Neural cell (in vitro differentiated cells): ENCODE measurements at regions not wholly inside any gene's neighbourhood (a gene's known extent, or its start where the extent isn't known, plus 50 kb on each side); places are given as distances from the start of the nearest gene placed in this dataset.

ENCODE experiments used
- CTCF ChIP-seq: fragments of 450-650 bp; IDR thresholded peaks from 2 replicates; pipeline ENCODE4 v1.5.1; 2014; ENCODE audit warnings: antibody characterized with exemption, mild to moderate bottlenecking, moderate library complexity; ENCODE audit not compliant: poor library complexity, severe bottlenecking
- EP300 ChIP-seq: fragments of 450-650 bp; conservative IDR thresholded peaks from 2 replicates; pipeline ENCODE4 v1.6.1; 2014; ENCODE audit warnings: antibody characterized with exemption, mild to moderate bottlenecking, moderate library complexity; ENCODE audit not compliant: poor library complexity, severe bottlenecking
- EZH2 ChIP-seq: fragments of 200-600, 300-800 bp; shearing (Covaris generic), sonication (generic); IDR thresholded peaks from 2 replicates; pipeline ENCODE4 v1.6.1; 2014; ENCODE audit warnings: antibody characterized with exemption, low read length, borderline replicate concordance, mild to moderate bottlenecking; ENCODE audit not compliant: insufficient read depth, poor library complexity, severe bottlenecking
- MXI1 ChIP-seq: fragments of 450-650 bp; conservative IDR thresholded peaks from 2 replicates; pipeline ENCODE4 v1.6.1; 2014; ENCODE audit warnings: antibody characterized with exemption, mild to moderate bottlenecking; ENCODE audit not compliant: poor library complexity, severe bottlenecking
- POLR2AphosphoS5 ChIP-seq: IDR thresholded peaks from 2 replicates; pipeline ENCODE4 v1.6.1; 2012
- RAD21 ChIP-seq: fragments of 450-650 bp; conservative IDR thresholded peaks from 2 replicates; pipeline ENCODE4 v1.6.1; 2014; ENCODE audit warnings: antibody characterized with exemption, mild to moderate bottlenecking, moderate library complexity
- REST ChIP-seq: IDR thresholded peaks from 2 replicates; pipeline ENCODE4 v1.6.1; 2012; ENCODE audit warnings: borderline replicate concordance
- SMC3 ChIP-seq: fragments of 450-650 bp; conservative IDR thresholded peaks from 2 replicates; pipeline ENCODE4 v1.6.1; 2014; ENCODE audit warnings: antibody characterized with exemption, mild to moderate bottlenecking, moderate library complexity; ENCODE audit not compliant: poor library complexity

- TF ChIP-seq CTCF (no peak), REST (no peak), EP300 (no peak), EZH2 (no peak), POLR2AphosphoS5 (no peak), SMC3 (no peak), RAD21 (no peak), MXI1 (no peak)
Observed at GRCh38 chr4:66876946-66877345, 668.4 kb downstream of the CENPC start.
